NCI-H510A treated with DMSO at 0.1 percent for 48 hours (cell line): ENCODE measurements at regions not wholly inside any gene's neighbourhood (a gene's known extent, or its start where the extent isn't known, plus 50 kb on each side); places are given as distances from the start of the nearest gene placed in this dataset.
"Not testable (repeated sequence)": the region's sequence is repeated elsewhere in the genome, so short reads cannot be mapped to it uniquely, and the experiment has no call there.

ENCODE experiments used
- DNase-seq: peaks from one replicate; lab custom pipeline; 2025; lab: John Stamatoyannopoulos, UW

DNA sequence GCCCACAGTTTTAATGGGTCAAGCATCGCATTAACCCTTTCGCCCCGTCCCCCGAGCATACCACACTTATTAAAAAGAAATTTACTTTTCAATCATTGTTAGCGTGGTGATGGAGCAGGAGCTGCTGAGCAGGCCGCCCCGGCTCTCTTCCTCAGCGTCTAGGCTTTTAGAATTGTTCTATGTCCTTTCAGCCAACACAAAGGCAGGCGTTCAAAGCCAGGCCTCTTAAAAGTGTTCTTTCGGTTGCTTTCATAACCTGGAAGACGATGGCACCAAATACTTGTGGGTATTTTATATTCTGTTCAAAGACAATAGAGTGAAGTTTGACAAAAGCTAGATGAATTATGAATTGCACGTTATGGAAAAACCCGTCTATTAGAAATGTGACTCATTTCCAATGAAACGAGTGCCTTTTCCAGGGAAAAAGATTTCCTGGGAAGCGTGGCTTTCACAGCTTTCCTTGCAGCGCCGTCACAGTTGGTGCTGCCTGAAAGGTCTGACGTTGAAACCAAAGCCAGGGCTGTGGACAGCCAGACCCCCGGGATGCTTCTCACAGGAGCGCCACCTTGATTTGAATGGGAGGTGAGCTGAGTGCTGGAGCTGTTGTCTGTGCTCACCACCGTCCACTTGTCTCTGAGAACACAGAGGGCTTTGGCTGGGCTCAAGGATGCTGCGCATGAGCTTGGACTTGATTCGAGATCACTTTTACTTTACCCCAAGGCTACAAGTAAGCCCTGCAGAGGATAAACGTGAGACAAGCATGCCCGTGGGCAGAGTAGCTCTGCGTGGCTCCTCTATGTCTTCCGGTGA lies 78.8 kb downstream of the SOX1 start:
- no peak for DNase-seq

DNA sequence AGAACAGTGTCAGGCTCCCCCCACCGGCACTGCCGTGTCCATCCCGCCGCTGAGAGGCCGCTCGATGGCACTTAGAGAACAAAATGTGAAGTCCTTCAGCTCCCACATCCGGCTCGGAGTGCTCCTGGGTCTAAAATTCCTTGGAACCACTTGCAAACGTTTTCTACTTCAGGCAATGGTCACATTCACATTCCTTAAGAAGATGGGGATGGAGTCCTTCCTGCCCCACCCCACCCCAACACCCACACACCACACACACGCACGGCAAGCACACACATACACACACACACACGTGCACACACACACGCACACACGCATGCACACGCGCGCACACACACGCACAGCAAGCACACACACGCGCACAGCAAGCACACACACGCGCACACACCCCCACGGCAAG lies 83.4 kb downstream of the SOX1 start:
- peak; percentile 45 for DNase-seq

DNA sequence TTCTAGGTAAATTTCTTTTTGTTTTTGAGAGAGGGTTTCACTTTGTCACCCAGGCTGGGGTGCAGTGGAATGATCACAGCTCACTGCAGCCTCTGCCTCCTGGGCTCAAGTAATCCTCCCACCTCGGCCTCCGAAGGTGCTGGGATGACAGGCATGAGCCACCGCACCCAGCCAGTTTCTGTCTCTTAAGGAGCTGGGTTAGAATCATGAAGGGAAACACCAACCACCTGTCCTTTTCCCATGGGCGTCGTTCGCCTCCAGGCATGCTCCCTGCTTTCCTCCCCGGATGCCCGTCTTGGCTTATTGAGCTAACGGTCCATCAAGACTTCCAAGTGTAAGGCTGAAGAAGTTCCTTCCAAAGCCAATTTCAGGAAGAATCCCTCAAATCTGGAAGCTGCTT lies 85.9 kb downstream of the SOX1 start:
- no peak for DNase-seq

DNA sequence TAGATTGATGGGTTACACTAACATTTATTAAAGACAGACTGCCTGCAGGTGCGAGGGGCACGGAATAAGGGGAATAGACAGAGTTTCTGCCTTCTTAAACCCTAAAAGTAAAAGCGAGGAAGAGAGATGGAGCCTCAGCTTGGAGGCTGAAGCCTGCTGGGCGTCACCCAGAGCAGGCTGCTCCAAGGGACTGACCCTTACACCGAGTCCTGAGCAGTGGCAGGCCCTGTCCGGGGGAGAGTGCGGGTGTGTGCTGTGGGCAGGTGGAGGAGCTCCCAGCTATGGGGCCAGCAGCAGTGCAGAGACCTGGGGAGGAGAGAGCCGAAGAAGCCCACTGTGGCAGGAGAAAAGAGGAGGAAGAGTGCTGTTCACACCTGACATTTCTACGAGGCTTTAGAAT lies 86.4 kb downstream of the SOX1 start:
- no peak for DNase-seq

GRCh38 chr13:112153846-112154245 lies 86.9 kb downstream of the SOX1 start:
- DNase-seq, result no peak

GRCh38 chr13:112154301-112155060 lies 87.5 kb downstream of the SOX1 start:
- no peak for DNase-seq

- no peak for DNase-seq
Measured at GRCh38 chr13:112158961-112159360, 92.0 kb downstream of the SOX1 start.

DNA sequence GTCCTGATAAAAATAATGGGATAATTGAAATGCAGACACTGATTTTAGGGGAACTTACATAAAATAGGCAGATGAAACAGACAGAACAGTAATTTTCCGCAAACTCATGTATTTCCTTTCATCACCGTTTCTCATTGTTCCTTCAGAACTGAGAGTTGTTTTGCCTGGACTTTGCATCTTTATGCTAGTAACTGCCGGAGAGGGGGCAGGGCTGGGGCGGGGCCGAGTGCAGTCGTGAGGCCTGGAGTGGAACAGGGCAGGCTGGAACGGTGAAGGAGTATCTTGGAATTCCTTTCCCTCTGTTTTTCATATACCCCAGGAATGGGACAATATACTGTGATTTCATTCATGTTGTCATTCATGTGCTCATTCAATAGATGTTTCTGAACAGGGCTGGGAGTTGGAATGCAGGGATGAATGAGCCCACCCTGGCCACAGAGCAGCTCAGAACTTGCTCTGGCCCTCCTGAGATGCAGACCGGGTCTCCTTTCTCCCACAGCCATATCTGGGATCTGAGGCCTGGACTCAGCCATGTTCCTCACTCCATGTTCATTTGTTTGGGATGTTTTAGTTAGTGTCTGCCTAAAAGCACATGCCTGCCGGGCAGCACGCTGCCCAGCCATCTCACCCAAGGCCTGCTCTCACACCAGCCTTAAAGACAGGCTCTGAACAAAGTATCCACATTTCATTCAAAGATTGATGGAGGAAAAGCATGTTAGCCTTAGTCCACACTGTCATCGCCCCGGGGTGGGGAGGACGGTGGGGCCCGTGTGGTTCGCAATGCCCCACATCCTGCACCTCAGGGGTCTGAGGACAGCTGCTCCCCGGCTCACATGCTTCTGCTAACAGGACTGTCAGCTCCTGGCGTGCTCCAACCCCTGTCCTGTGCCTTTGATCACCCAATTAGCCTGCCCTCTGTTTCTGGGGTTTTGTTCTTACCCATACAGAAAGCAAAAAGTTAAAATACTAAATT lies 92.9 kb downstream of the SOX1 start:
- no peak for DNase-seq

DNA sequence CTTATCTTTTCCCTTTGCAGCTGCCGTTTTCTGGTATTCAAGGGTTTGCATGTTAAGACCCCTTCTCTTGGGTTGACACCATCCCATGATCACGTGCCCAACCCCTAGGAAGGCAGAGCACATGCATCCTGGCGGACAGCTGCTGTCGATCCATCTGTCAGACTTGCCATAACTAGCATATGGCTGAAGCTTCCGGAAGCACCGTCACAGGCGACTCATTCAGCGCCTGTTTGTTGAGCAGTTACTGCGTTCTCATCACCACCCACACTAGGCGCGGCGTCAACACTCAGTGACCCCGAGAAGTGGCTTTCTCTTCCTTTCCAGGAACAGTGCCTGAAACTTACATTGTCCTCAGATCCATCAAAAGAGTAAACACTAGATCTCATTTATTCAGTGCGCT lies 93.6 kb downstream of the SOX1 start:
- no peak for DNase-seq

DNA sequence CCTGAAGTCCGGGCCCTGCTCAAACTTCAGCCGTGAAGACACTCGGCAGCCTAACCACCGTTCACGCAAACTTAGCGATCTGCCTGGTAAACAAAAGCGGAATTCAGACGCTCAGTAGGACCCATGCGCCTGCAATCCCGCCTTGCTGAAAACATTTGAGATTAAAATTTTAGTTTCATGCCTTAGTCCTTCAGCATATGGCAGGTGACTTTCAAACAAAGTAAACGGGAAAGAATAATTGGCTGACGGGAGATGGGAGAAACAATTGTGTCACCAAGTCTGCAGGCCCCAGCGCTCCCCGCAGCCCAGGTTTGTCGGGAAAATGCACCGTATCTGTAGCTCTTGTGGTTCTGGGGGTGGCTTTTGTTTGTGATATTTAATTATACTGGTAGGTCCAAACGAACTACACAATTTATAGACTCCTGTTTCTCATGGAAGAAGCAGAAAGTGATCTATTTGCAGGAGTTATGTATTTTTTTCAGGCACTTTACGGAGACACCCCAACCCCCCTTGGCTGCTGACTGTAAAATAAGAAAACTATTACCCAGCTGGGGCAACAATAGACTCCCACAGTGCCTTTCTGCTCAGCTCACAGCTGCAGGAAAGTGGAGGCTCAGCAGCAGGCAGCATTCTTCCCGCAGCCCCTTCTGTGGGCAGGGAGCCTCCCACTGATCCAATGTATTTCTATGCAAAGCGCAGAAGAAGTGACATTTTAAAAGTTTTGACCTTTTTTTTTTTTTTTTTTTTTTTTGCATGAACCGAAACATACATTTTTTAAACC lies 94.8 kb downstream of the SOX1 start:
- DNase-seq, result no peak

DNA sequence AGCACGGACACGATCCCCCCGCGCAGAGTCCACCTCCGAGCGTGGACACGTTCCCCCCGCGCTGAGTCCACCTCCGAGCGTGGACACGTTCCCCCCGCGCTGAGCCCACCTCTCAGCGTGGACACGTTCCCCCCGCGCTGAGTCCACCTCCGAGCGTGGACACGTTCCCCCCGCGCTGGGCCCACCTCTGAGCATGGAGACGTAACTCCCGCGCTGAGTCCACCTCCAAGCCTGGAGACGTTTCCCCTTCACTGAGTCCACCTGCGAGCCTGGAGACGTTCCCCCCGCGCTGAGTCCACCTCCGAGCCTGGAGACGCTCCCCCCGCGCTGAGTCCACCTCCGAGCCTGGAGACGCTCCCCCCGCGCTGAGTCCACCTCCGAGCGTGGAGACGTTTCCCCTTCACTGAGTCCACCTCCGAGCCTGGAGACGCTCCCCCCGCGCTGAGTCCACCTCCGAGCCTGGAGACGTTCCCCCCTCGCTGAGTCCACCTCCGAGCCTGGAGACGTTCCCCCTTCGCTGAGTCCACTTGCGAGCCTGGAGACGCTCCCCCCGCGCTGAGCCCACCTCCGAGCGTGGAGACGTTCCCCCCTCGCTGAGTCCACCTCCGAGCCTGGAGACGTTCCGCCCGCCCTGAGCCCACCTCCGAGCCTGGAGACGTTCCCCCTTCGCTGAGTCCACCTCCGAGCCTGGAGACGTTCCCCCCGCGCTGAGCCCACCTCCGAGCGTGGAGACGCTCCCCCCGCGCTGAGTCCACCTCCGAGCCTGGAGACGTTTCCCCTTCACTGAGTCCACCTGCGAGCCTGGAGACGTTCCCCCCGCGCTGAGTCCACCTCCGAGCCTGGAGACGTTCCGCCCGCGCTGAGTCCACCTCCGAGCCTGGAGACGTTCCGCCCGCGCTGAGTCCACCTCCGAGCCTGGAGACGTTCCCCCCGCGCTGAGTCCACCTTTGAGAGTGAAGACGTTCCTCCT lies 97.0 kb downstream of the SOX1 start:
- DNase-seq, result not testable (repeated sequence)

DNA sequence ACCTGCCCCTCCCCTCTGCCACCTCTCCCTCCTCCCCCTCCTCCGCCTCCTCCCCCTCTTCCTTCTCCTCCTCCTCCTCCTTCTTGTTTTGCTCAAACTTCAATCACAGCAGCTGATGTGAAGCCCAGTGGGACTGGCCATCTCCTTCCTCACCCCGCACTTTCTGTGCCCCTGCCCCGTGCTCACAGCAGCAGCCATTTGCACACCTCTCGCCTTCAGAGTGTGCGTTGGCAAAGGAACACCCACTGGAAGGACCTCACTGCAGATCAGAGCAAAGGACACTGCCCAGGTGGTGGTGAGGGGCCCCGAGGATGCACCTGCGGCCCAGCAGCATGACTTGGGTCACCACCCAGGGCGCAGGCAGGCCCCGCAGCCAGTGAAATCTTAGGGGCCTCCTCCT lies 98.8 kb downstream of the SOX1 start:
- DNase-seq, result no peak

DNA sequence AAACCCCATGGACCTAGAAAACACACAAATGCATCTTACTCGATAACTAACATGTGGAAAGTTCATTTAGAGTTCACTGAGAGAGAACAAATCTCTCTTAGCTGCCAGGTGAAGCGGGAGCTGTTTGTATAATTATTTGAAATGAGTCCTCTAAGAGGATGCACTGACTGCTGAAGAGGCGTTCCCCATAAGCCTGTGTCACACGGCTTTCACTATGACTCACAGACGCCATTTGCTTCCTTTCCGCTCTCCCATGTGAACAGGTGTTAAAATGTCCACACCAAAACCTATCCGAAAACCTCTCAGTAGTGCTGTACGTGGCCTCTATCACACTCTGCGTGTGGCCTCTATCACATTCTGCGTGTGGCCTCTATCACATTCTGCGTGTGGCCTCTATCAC lies 101.8 kb downstream of the SOX1 start:
- peak; percentile 29 for DNase-seq

- DNase-seq, result no peak
Measured at GRCh38 chr13:112169941-112170822, 103.2 kb downstream of the SOX1 start.

DNA sequence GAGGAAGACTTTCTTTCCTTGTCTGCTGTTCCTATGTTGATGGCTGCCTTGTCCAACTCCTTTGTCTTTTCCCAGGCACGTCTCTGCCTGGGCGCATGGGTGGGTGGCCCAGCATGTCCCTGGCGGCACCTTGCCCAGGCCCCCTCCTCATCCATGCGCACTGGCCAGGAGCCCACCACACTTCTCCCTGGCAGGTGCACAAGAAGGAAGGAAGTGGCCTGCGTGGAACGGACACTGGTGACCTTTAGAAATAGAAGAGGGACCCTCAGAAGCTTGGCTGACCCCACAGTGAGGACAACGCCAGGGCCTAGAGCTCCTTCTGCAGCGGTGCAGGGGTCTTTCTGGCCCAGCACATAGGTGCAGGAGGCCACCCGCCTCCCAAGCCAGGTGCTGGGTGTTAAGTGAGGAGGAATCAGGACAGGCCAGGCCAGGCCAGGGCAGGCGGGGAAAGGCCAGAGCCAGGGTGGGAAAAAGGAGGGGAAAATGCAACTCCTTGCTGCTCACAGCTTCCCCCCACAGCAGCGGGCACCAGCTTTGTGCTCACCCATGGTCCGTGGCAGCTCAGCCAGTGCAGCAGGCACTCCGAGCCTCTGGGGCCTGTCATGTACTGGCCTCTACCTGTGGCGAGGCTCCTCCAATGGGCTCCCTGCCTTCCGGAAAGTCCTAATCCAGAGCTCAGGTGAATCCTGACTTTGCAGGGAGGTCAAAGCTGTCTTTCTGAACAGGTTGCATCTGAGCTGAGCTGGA lies 104.0 kb downstream of the SOX1 start:
- no peak for DNase-seq

GRCh38 chr13:112171570-112171965 lies 104.6 kb downstream of the SOX1 start:
- DNase-seq, result no peak

DNA sequence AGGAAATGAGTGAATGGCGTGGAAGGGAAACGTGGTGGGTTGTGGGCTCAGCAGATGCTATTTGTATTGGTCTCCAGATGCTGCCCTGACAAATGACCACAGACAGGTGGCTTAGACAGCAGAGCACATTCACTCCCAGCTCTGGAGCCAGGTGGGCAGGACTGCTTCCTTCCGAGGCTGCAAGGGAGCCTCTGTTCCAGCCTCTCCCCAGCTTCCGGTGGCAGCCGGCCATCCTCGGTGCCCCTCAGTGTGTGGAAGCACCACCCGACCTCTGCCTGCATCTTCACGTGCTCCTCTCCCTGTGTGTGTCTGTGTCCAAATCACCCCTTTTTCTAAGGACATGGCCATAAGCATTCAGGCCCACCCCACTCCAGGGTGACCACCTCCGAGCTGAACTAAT lies 105.1 kb downstream of the SOX1 start:
- DNase-seq, result no peak

- no peak for DNase-seq
Measured at GRCh38 chr13:112172641-112173251, 105.8 kb downstream of the SOX1 start.
